Stomach (tissue), 4 donors: ENCODE measurements at regions not wholly inside any gene's neighbourhood (a gene's known extent, or its start where the extent isn't known, plus 50 kb on each side); places are given as distances from the start of the nearest gene placed in this dataset.

Experiments used
- POLR2A ChIP-seq, 4 donors: fragments of 450-650 bp; IDR thresholded peaks; one replicate each; pipeline ENCODE4 v1.6.1; 2016; ENCODE audit warnings: antibody characterized with exemption in 4 of 4, control low read depth in 2 of 4, mild to moderate bottlenecking in 1 of 4, moderate library complexity in 1 of 4
- POLR2AphosphoS5 ChIP-seq, 3 donors: sonication (generic); formaldehyde crosslinking; IDR thresholded peaks; one replicate each; pipeline ENCODE4 v1.6.1; 2016; ENCODE audit warnings: antibody characterized with exemption in 3 of 3
- TF ChIP-seq, protein P1 (sequence below), 7 experiments: fragments of 450-650 bp in 4 of 7; fragments of 200-600 bp in 3 of 7; sonication (generic) in 3 of 7; IDR thresholded peaks; one replicate each; pipeline ENCODE4 v1.5.1; 2016 to 2019; ENCODE audit warnings: antibody characterized with exemption in 7 of 7, control low read depth in 2 of 7, mild to moderate bottlenecking in 1 of 7

DNA sequence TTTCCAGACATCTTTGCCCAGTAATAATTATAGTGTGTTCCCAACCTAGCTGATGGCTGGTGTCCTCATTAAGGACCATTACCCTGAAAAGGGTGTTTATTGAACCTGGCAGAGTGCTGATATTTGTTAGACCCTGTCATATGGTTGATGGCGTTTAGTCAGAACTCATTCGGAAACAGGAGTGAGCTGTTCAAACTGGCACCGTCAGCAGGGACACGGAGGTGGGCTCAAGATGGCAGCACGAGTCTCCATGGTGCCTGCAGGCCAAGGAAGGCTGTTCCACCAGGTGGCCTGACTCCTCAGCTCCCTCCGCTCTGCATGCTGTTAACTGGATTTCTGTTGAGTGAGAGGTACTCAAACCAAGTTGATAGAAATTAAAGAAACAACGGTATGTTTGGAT, 589.1 kb upstream of the MGMT start:
- TF ChIP-seq, protein P1, sequence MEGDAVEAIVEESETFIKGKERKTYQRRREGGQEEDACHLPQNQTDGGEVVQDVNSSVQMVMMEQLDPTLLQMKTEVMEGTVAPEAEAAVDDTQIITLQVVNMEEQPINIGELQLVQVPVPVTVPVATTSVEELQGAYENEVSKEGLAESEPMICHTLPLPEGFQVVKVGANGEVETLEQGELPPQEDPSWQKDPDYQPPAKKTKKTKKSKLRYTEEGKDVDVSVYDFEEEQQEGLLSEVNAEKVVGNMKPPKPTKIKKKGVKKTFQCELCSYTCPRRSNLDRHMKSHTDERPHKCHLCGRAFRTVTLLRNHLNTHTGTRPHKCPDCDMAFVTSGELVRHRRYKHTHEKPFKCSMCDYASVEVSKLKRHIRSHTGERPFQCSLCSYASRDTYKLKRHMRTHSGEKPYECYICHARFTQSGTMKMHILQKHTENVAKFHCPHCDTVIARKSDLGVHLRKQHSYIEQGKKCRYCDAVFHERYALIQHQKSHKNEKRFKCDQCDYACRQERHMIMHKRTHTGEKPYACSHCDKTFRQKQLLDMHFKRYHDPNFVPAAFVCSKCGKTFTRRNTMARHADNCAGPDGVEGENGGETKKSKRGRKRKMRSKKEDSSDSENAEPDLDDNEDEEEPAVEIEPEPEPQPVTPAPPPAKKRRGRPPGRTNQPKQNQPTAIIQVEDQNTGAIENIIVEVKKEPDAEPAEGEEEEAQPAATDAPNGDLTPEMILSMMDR (IDR thresholded peaks at IDR 0.05): no peak
- TF ChIP-seq POLR2AphosphoS5 (IDR thresholded peaks at IDR 0.05) (no peak), POLR2A (IDR thresholded peaks at IDR 0.05) (no peak)
